ENCODE measurements at regions not wholly inside any gene's neighbourhood (a gene's known extent, or its start where the extent isn't known, plus 50 kb on each side); places are given as distances from the start of the nearest gene placed in this dataset.

DNA sequence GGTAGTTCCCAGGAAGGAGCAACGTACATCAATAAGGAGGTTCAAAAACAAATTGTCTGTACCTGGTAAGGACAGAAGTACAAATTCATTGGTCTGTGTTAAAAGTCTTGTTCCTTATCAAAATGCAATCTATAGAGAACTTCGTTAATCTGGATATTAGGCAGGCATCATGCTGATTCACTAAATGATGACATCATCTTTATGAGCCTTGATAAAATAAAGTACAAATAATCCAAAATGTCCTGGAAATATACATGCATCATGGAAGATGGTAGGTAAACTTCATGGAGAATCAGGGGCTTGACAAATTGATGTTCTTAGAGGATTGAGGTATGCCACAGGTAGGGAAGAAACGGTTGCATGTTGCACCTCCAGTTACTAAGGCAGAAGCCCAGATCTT is 433.9 kb downstream of the TRIML1 start:
- TF ChIP-seq, protein P1, sequence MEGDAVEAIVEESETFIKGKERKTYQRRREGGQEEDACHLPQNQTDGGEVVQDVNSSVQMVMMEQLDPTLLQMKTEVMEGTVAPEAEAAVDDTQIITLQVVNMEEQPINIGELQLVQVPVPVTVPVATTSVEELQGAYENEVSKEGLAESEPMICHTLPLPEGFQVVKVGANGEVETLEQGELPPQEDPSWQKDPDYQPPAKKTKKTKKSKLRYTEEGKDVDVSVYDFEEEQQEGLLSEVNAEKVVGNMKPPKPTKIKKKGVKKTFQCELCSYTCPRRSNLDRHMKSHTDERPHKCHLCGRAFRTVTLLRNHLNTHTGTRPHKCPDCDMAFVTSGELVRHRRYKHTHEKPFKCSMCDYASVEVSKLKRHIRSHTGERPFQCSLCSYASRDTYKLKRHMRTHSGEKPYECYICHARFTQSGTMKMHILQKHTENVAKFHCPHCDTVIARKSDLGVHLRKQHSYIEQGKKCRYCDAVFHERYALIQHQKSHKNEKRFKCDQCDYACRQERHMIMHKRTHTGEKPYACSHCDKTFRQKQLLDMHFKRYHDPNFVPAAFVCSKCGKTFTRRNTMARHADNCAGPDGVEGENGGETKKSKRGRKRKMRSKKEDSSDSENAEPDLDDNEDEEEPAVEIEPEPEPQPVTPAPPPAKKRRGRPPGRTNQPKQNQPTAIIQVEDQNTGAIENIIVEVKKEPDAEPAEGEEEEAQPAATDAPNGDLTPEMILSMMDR (IDR thresholded peaks at IDR 0.05) = no peak
- no peak for TF ChIP-seq POLR2AphosphoS5 (IDR thresholded peaks at IDR 0.05)
- no peak for TF ChIP-seq POLR2A (IDR thresholded peaks at IDR 0.05)

All from gastroesophageal sphincter (tissue), 3 donors.